ENCODE measurements at regions not wholly inside any gene's neighbourhood (a gene's known extent, or its start where the extent isn't known, plus 50 kb on each side); places are given as distances from the start of the nearest gene placed in this dataset.
A peak's percentile ranks its signal among the peaks of the same experiment; 100 is the strongest.

- POLR2A ChIA-PET: no interaction called here
- Histone ChIP-seq H3F3A (replicated peaks; ENCODE audit: insufficient read depth) (no peaks in the 10 kb centered on the region), H3K9me2 (no peaks in the 10 kb centered on the region), H3K4me2 (no peak overlapping the region), H4K20me1 (ENCODE audit: insufficient read depth) (no peaks in the 10 kb centered on the region), H3K27me3 (ENCODE audit: insufficient read depth) (no peaks in the 10 kb centered on the region; the same call in 1 of the 2 replicates), H3K79me2 (ENCODE audit: insufficient read depth) (no peaks in the 10 kb centered on the region), H3K4me1 (ENCODE audit: control insufficient read depth in 1 of 2, insufficient read depth in 2 of 2, low read depth in 1 of 2, low read length in 1 of 2) (no peaks in the 10 kb centered on the region), H3K4me3 (ENCODE audit: low read depth in 2 of 2, low read length in 1 of 2) (no peak overlapping the region), H3K9ac (no peak overlapping the region), H3K36me3 (replicated peaks in 1 of 2; ENCODE audit: control insufficient read depth in 1 of 2, insufficient read depth in 2 of 2, low read length in 1 of 2) (no peaks in the 10 kb centered on the region), H3K27ac (ENCODE audit: low read depth in 2 of 2, low read length in 1 of 2) (no peak overlapping the region), H3K9me3 (no peaks in the 10 kb centered on the region), H2AFZ (ENCODE audit: low read depth) (no peak overlapping the region)
- TF ChIP-seq TAF1 (IDR thresholded peaks at IDR 0.05; ENCODE audit: borderline replicate concordance, low read depth, low read length) (no peak), MXI1 (IDR thresholded peaks at IDR 0.05; ENCODE audit: low read depth, low read length) (no peak), TCF12 (IDR thresholded peaks at IDR 0.05) (no peak), USF1 (IDR thresholded peaks at IDR 0.05; ENCODE audit: borderline replicate concordance, low read depth) (no peak), FOXM1 (IDR thresholded peaks at IDR 0.05; ENCODE audit: low read depth) (no peak), MEF2A (IDR thresholded peaks at IDR 0.05; ENCODE audit: borderline replicate concordance, low read depth) (no peak), POLR2AphosphoS5 (IDR thresholded peaks at IDR 0.05; ENCODE audit: low read depth, low read length) (no peak), CHD2 (IDR thresholded peaks at IDR 0.05; ENCODE audit: low read length, partially characterized antibody) (no peak), RFX5 (IDR thresholded peaks at IDR 0.05; ENCODE audit: low read length) (no peak), CTCF (IDR thresholded peaks at IDR 0.05) (no peak), GABPA (IDR thresholded peaks at IDR 0.05; ENCODE audit: low read depth) (no peak), GATA2 (CRISPR knock-in tag; IDR thresholded peaks at IDR 0.05) (no peak), ELF1 (IDR thresholded peaks at IDR 0.05) (no peak), ZBTB33 (IDR thresholded peaks at IDR 0.05; ENCODE audit: borderline replicate concordance, low read depth) (no peak), NFIC (IDR thresholded peaks at IDR 0.05; ENCODE audit: borderline replicate concordance) (no peak)
- CTCF ChIA-PET: no interaction called here
- 0% methylated on average over 4 of the region's 6 CpGs for WGBS (ENCODE audit: low lambda C conversion rate)
- DNase-seq: no peak
Measured at GRCh38 chr20:19004975-19005374, 191.4 kb downstream of the SCP2D1 start.

GRCh38 chr20:19008497-19008896, 194.9 kb downstream of the SCP2D1 start:
- no peak overlapping the region for H3K4me2 ChIP-seq
- 14% methylated on average over 5 of the region's 5 CpGs for WGBS (ENCODE audit: low lambda C conversion rate)
- no peak overlapping the region for H2AFZ ChIP-seq (ENCODE audit: low read depth)
- no peaks in the 10 kb centered on the region for H3K9me2 ChIP-seq
- CTCF ChIA-PET: no interaction called here
- no peaks in the 10 kb centered on the region for H3K36me3 ChIP-seq (replicated peaks in 1 of 2; ENCODE audit: control insufficient read depth in 1 of 2, insufficient read depth in 2 of 2, low read length in 1 of 2)
- no peaks in the 10 kb centered on the region for H3K4me1 ChIP-seq (ENCODE audit: control insufficient read depth in 1 of 2, insufficient read depth in 2 of 2, low read depth in 1 of 2, low read length in 1 of 2)
- H4K20me1 ChIP-seq (ENCODE audit: insufficient read depth): no peaks in the 10 kb centered on the region
- no peak overlapping the region for H3K9ac ChIP-seq
- POLR2A ChIA-PET: no interaction called here
- no peak for DNase-seq
- H3K9me3 ChIP-seq: no peaks in the 10 kb centered on the region
- H3K79me2 ChIP-seq (ENCODE audit: insufficient read depth): no peaks in the 10 kb centered on the region
- no peaks in the 10 kb centered on the region for H3F3A ChIP-seq (replicated peaks; ENCODE audit: insufficient read depth)
- no peak overlapping the region for H3K4me3 ChIP-seq (ENCODE audit: low read depth in 2 of 2, low read length in 1 of 2)
- TF ChIP-seq REST (IDR thresholded peaks at IDR 0.05; ENCODE audit: low read depth, low read length) (peak; percentile 91), TCF12 (IDR thresholded peaks at IDR 0.05) (no peak)
- H3K27me3 ChIP-seq (ENCODE audit: insufficient read depth): no peaks in the 10 kb centered on the region; the same call in 1 of the 2 replicates
- no peak overlapping the region for H3K27ac ChIP-seq (ENCODE audit: low read depth in 2 of 2, low read length in 1 of 2)
